GM12892 (cell line): ENCODE measurements at regions not wholly inside any gene's neighbourhood (a gene's known extent, or its start where the extent isn't known, plus 50 kb on each side); places are given as distances from the start of the nearest gene placed in this dataset.

ENCODE experiments used
- POLR2A ChIP-seq: IDR thresholded peaks from 2 replicates; pipeline ENCODE4 v1.6.1; 2011; ENCODE audit warnings: low read depth, low read length, control low read depth
- POLR2AphosphoS5 ChIP-seq: IDR thresholded peaks from 2 replicates; pipeline ENCODE4 v1.6.1; 2011; ENCODE audit warnings: low read depth, low read length, control low read depth

GRCh38 chr16:79815049-79815448 is 214.5 kb upstream of the MAF start:
- TF ChIP-seq POLR2AphosphoS5 (no peak), POLR2A (no peak)
